ENCODE measurements at regions not wholly inside any gene's neighbourhood (a gene's known extent, or its start where the extent isn't known, plus 50 kb on each side); places are given as distances from the start of the nearest gene placed in this dataset.

GRCh38 chr1:164183854-164184635 lies 374.9 kb upstream of the PBX1 start:
- TF ChIP-seq CTCF (IDR thresholded peaks at IDR 0.05) (no peak), POLR2A (IDR thresholded peaks at IDR 0.05) (no peak)

Data from testis (tissue), 2 donors.